ENCODE measurements at regions not wholly inside any gene's neighbourhood (a gene's known extent, or its start where the extent isn't known, plus 50 kb on each side); places are given as distances from the start of the nearest gene placed in this dataset.

- peaks cover 0 to 3% of the 10 kb centered on the region in 2 experiments for H3K36me3 ChIP-seq (ENCODE audit: control insufficient read depth in 2 of 2, extremely low read depth in 1 of 2, insufficient read depth in 2 of 2, low read length in 2 of 2)
- H3K27me3 ChIP-seq (ENCODE audit: control insufficient read depth, extremely low read depth, insufficient read depth, low read length) = no peaks in the 10 kb centered on the region
- no peak overlapping the region for H3K27ac ChIP-seq (ENCODE audit: control insufficient read depth, insufficient read depth, low read length)
- DNase-seq (ENCODE audit: low read depth, low spot score) (no peak), FAIRE-seq (no peak)
- H3K4me2 ChIP-seq (ENCODE audit: control insufficient read depth, extremely low read depth, insufficient read depth, low read depth, low read length) = no peak overlapping the region
- TF ChIP-seq EZH2 (IDR thresholded peaks at IDR 0.05; ENCODE audit: low read length) = no peak
- no peak for TF ChIP-seq CTCF (optimal IDR thresholded peaks at IDR 0.05 in 1 of 3, IDR thresholded peaks at IDR 0.05 in 1 of 3, conservative IDR thresholded peaks at IDR 0.05 in 1 of 3; ENCODE audit: extremely low read depth in 1 of 3, insufficient read depth in 2 of 3, low read length in 3 of 3)
- no peaks in the 10 kb centered on the region for H4K20me1 ChIP-seq (ENCODE audit: control insufficient read depth, extremely low read depth, insufficient read depth, low read length)
- H3K9ac ChIP-seq (ENCODE audit: control insufficient read depth, extremely low read depth, insufficient read depth, low read length) = no peak overlapping the region
- dilution Hi-C loops (cut with MboI; ENCODE audit: extremely low pct_ligation_motif_present, low sequenced_read_pairs) = no loop called here
- H2AFZ ChIP-seq (ENCODE audit: control insufficient read depth, low read length) = no peak overlapping the region
- H3K4me1 ChIP-seq (ENCODE audit: control insufficient read depth, extremely low read depth, insufficient read depth, low read length) = peaks cover 59% of the 10 kb centered on the region
- H3K4me3 ChIP-seq (ENCODE audit: control insufficient read depth in 2 of 3, extremely low read depth in 1 of 3, insufficient read depth in 2 of 3, low read depth in 1 of 3, low read length in 3 of 3) = no peak overlapping the region
- H3K9me1 ChIP-seq (ENCODE audit: control insufficient read depth, extremely low read depth, insufficient read depth, low read length) = no peaks in the 10 kb centered on the region
- H3K9me3 ChIP-seq (ENCODE audit: control insufficient read depth, low read depth, low read length) = no peaks in the 10 kb centered on the region
- H3K79me2 ChIP-seq (ENCODE audit: control insufficient read depth, insufficient read depth, low read length) = no peaks in the 10 kb centered on the region
Observed at GRCh38 chr12:46458500-46459102, 86.0 kb upstream of the SLC38A2 start.

GRCh38 chr12:46457958-46458357 is 85.4 kb upstream of the SLC38A2 start:
- DNase-seq (ENCODE audit: low read depth, low spot score) (no peak), FAIRE-seq (no peak)
- TF ChIP-seq CTCF (optimal IDR thresholded peaks at IDR 0.05 in 1 of 3, IDR thresholded peaks at IDR 0.05 in 1 of 3, conservative IDR thresholded peaks at IDR 0.05 in 1 of 3; ENCODE audit: extremely low read depth in 1 of 3, insufficient read depth in 2 of 3, low read length in 3 of 3) (no peak), EZH2 (IDR thresholded peaks at IDR 0.05; ENCODE audit: low read length) (no peak)
- Histone ChIP-seq H4K20me1 (ENCODE audit: control insufficient read depth, extremely low read depth, insufficient read depth, low read length) (no peaks in the 10 kb centered on the region), H3K4me3 (ENCODE audit: control insufficient read depth in 2 of 3, extremely low read depth in 1 of 3, insufficient read depth in 2 of 3, low read depth in 1 of 3, low read length in 3 of 3) (no peak overlapping the region), H3K79me2 (ENCODE audit: control insufficient read depth, insufficient read depth, low read length) (no peaks in the 10 kb centered on the region), H3K36me3 (ENCODE audit: control insufficient read depth in 2 of 2, extremely low read depth in 1 of 2, insufficient read depth in 2 of 2, low read length in 2 of 2) (peaks cover 0 to 3% of the 10 kb centered on the region in 2 experiments), H3K27ac (ENCODE audit: control insufficient read depth, insufficient read depth, low read length) (no peak overlapping the region), H3K4me1 (ENCODE audit: control insufficient read depth, extremely low read depth, insufficient read depth, low read length) (peaks cover 59% of the 10 kb centered on the region), H3K9me3 (ENCODE audit: control insufficient read depth, low read depth, low read length) (no peaks in the 10 kb centered on the region), H2AFZ (ENCODE audit: control insufficient read depth, low read length) (no peak overlapping the region), H3K9me1 (ENCODE audit: control insufficient read depth, extremely low read depth, insufficient read depth, low read length) (no peaks in the 10 kb centered on the region), H3K9ac (ENCODE audit: control insufficient read depth, extremely low read depth, insufficient read depth, low read length) (no peak overlapping the region), H3K27me3 (ENCODE audit: control insufficient read depth, extremely low read depth, insufficient read depth, low read length) (no peaks in the 10 kb centered on the region), H3K4me2 (ENCODE audit: control insufficient read depth, extremely low read depth, insufficient read depth, low read depth, low read length) (no peak overlapping the region)
- dilution Hi-C loops (cut with MboI; ENCODE audit: extremely low pct_ligation_motif_present, low sequenced_read_pairs) = no loop called here

Measured in keratinocyte (primary cell).